Osteoblast (primary cell): ENCODE measurements at regions not wholly inside any gene's neighbourhood (a gene's known extent, or its start where the extent isn't known, plus 50 kb on each side); places are given as distances from the start of the nearest gene placed in this dataset.

Source experiments
- DNase-seq: peaks from one replicate; pipeline ENCODE4 v3.0.0; 2011; ENCODE audit warnings: low spot score, mixed read lengths; ENCODE audit not compliant: insufficient read length; ENCODE audit errors: missing footprints
- H2AFZ ChIP-seq: 2 replicates; pipeline ENCODE4 v1.6.0; 2011; ENCODE audit warnings: mild to moderate bottlenecking, low read length
- H3K27ac ChIP-seq: 2 replicates; pipeline ENCODE4 v1.5.1; 2011; ENCODE audit warnings: mild to moderate bottlenecking, low read depth, low read length, moderate library complexity
- H3K27me3 ChIP-seq: 2 replicates; pipeline ENCODE4 v1.6.0; 2012; ENCODE audit warnings: mild to moderate bottlenecking, control low read depth, inconsistent platforms, low read length, moderate library complexity; ENCODE audit not compliant: insufficient read depth
- H3K36me3 ChIP-seq: 2 replicates; pipeline ENCODE4 v1.5.1; 2011; ENCODE audit warnings: mild to moderate bottlenecking, low read length, control low read depth, moderate library complexity; ENCODE audit not compliant: insufficient read depth
- H3K4me1 ChIP-seq: 2 replicates; pipeline ENCODE4 v1.5.1; 2011; ENCODE audit warnings: mild to moderate bottlenecking, low read length, control low read depth, moderate library complexity; ENCODE audit not compliant: insufficient read depth
- H3K4me2 ChIP-seq: 2 replicates; pipeline ENCODE4 v1.6.0; 2011; ENCODE audit warnings: mild to moderate bottlenecking, low read length; ENCODE audit not compliant: insufficient read depth
- H3K4me3 ChIP-seq: fragments of 200-600 bp; sonication (generic); 3 replicates; pipeline ENCODE4 v1.5.1; 2012; ENCODE audit warnings: mild to moderate bottlenecking, low read length, inconsistent platforms; ENCODE audit not compliant: insufficient read depth
- H3K79me2 ChIP-seq: 2 replicates; pipeline ENCODE4 v1.6.0; 2012; ENCODE audit warnings: mild to moderate bottlenecking, low read length, control low read depth, inconsistent platforms; ENCODE audit not compliant: insufficient read depth
- H3K9me3 ChIP-seq: 2 replicates; pipeline ENCODE4 v1.5.1; 2011; ENCODE audit warnings: low read depth, low read length, control low read depth
- H4K20me1 ChIP-seq: 2 replicates; pipeline ENCODE4 v1.6.0; 2012; ENCODE audit warnings: mild to moderate bottlenecking, low read length, control low read depth; ENCODE audit not compliant: insufficient read depth
- TF ChIP-seq, protein P1 (sequence below): IDR thresholded peaks from 2 replicates; pipeline ENCODE4 v1.5.1; 2011; ENCODE audit warnings: mild to moderate bottlenecking, low read depth, low read length, moderate library complexity; ENCODE audit errors: extremely low read depth

DNA sequence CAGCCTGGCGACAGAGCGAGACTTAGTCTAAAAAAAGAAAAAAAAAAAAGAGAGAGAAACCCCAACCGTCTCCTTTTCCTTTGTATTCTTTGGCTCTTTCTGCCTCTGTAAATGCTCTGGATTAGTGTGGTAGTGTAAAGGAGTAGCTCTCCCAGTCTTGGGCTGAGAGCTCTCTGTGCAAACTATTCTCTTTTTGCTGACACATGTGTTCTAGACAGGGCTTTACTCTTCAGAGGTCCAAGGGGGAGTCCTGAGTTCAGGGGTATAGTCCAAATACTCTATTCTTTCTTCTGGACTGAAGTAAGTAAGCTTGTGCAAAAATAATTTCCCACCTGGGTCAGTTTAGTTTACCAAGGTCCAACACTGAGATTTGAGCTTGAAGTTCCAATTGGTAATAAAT lies 183.8 kb upstream of the KCNK2 start:
- Histone ChIP-seq H3K79me2 (no peaks in the 10 kb centered on the region), H3K27me3 (no peaks in the 10 kb centered on the region), H3K4me1 (peaks cover 31% of the 10 kb centered on the region), H3K27ac (no peak overlapping the region), H3K4me3 (no peak overlapping the region), H3K36me3 (no peaks in the 10 kb centered on the region), H3K9me3 (no peaks in the 10 kb centered on the region), H3K4me2 (no peak overlapping the region), H4K20me1 (no peaks in the 10 kb centered on the region), H2AFZ (no peak overlapping the region)
- TF ChIP-seq, protein P1, sequence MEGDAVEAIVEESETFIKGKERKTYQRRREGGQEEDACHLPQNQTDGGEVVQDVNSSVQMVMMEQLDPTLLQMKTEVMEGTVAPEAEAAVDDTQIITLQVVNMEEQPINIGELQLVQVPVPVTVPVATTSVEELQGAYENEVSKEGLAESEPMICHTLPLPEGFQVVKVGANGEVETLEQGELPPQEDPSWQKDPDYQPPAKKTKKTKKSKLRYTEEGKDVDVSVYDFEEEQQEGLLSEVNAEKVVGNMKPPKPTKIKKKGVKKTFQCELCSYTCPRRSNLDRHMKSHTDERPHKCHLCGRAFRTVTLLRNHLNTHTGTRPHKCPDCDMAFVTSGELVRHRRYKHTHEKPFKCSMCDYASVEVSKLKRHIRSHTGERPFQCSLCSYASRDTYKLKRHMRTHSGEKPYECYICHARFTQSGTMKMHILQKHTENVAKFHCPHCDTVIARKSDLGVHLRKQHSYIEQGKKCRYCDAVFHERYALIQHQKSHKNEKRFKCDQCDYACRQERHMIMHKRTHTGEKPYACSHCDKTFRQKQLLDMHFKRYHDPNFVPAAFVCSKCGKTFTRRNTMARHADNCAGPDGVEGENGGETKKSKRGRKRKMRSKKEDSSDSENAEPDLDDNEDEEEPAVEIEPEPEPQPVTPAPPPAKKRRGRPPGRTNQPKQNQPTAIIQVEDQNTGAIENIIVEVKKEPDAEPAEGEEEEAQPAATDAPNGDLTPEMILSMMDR = no peak
- DNase-seq = no peak

DNA sequence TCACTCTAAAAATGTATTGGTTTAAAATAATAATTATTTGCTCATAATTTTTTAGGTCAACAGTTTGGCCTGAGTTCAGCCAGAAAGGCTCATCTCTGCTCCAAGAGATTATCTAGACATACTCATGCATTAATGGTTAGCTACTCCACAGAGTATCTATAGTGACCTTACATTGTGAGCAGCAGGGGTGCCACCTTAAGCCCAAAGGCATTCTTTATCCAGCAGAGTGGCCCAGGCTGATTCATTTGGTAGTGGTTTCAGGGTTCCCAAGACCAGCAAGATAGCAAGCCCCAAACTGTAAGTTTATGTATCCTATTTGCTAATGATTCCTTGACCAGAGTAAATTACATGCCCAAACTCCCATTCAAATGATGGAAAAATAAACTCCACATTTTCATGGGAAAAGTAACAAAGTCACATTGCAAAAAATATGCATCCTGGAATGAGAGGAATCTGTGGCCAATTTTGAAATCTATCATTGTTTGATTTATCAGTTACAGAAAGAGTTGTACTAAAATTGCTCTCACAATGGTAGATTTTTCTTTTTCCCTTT lies 182.6 kb upstream of the KCNK2 start:
- peak overlapping the region; percentile 20 for H3K27ac ChIP-seq
- H3K4me1 ChIP-seq = peaks cover 31% of the 10 kb centered on the region
- H2AFZ ChIP-seq = peak overlapping the region; percentile 60
- no peaks in the 10 kb centered on the region for H3K36me3 ChIP-seq
- no peak overlapping the region for H3K4me2 ChIP-seq
- DNase-seq = no peak
- no peaks in the 10 kb centered on the region for H3K79me2 ChIP-seq
- no peaks in the 10 kb centered on the region for H4K20me1 ChIP-seq
- H3K9me3 ChIP-seq = no peaks in the 10 kb centered on the region
- H3K4me3 ChIP-seq = no peak overlapping the region
- TF ChIP-seq, protein P1 = no peak
- H3K27me3 ChIP-seq = no peaks in the 10 kb centered on the region

DNA sequence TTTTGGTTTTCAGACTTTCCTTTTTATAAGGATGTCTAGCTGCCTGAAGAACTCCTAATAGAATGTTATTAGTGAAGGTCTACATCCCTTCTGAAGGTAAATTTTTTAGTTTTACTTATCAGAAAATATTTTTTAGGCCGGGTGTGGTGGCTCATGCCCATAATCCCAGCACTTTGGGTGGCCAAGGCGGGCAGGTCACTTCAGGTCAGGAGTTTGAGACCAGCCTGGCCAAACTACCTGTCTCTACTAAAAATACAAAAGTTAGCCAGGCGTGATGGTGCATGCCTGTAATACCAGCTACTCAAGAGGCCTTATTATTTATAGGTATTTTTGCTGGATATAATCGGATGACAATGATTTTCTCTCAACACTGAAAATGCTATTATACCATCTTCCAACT lies 181.9 kb upstream of the KCNK2 start:
- DNase-seq = no peak
- Histone ChIP-seq H2AFZ (no peak overlapping the region), H3K4me2 (no peak overlapping the region), H3K36me3 (no peaks in the 10 kb centered on the region), H4K20me1 (no peaks in the 10 kb centered on the region), H3K4me1 (peaks cover 31% of the 10 kb centered on the region), H3K9me3 (no peaks in the 10 kb centered on the region), H3K27ac (peak overlapping the region; percentile 20), H3K27me3 (no peaks in the 10 kb centered on the region), H3K4me3 (no peak overlapping the region), H3K79me2 (no peaks in the 10 kb centered on the region)
- TF ChIP-seq, protein P1 = no peak

DNA sequence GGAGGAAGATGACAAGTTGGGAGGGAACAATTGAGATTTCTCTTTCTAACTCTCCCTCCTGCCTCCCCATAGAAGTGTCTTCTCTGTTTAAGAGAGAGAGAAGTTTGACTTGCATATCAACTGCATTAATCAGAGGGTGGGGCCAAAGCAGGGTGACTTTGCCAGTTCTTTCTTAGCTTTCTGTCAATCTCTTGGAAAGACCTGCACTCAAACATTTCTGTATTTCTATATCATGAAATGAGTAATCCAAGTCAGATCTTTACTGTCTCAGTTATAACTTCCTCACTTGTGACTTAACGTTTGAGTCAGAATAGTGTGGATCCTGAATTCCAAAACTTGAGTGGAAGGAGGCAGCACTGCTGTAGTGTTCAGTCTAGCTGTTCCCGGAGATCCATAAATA lies 180.8 kb upstream of the KCNK2 start:
- no peak overlapping the region for H3K4me3 ChIP-seq
- DNase-seq = peak; percentile 82
- TF ChIP-seq, protein P1 = no peak
- H3K27me3 ChIP-seq = no peaks in the 10 kb centered on the region
- no peaks in the 10 kb centered on the region for H3K36me3 ChIP-seq
- peak overlapping the region; percentile 33 for H3K4me2 ChIP-seq
- no peaks in the 10 kb centered on the region for H3K9me3 ChIP-seq
- peak overlapping the region; percentile 63 for H3K27ac ChIP-seq
- H4K20me1 ChIP-seq = no peaks in the 10 kb centered on the region
- H3K79me2 ChIP-seq = no peaks in the 10 kb centered on the region
- H2AFZ ChIP-seq = peak overlapping the region; percentile 57
- H3K4me1 ChIP-seq = peaks cover 31% of the 10 kb centered on the region
